Hepatocyte (in vitro differentiated cells): ENCODE measurements at regions not wholly inside any gene's neighbourhood (a gene's known extent, or its start where the extent isn't known, plus 50 kb on each side); places are given as distances from the start of the nearest gene placed in this dataset.

ENCODE experiments used
- EZH2 ChIP-seq: fragments of 200-600 bp; sonication (generic); IDR thresholded peaks from 2 replicates; pipeline ENCODE4 v1.6.1; 2016; ENCODE audit warnings: antibody characterized with exemption, mild to moderate bottlenecking, borderline replicate concordance
- EZH2phosphoT487 ChIP-seq: fragments of 200-600 bp; sonication (generic); IDR thresholded peaks from one replicate; pipeline ENCODE4 v1.6.1; 2018; ENCODE audit warnings: antibody characterized with exemption, mild to moderate bottlenecking, low read depth, moderate library complexity; ENCODE audit not compliant: unreplicated experiment, severe bottlenecking
- TF ChIP-seq, protein P1 (sequence below): fragments of 200-600 bp; sonication (generic); IDR thresholded peaks from 2 replicates; pipeline ENCODE4 v1.5.1; 2016; ENCODE audit warnings: antibody characterized with exemption, mild to moderate bottlenecking; ENCODE audit not compliant: poor library complexity

DNA sequence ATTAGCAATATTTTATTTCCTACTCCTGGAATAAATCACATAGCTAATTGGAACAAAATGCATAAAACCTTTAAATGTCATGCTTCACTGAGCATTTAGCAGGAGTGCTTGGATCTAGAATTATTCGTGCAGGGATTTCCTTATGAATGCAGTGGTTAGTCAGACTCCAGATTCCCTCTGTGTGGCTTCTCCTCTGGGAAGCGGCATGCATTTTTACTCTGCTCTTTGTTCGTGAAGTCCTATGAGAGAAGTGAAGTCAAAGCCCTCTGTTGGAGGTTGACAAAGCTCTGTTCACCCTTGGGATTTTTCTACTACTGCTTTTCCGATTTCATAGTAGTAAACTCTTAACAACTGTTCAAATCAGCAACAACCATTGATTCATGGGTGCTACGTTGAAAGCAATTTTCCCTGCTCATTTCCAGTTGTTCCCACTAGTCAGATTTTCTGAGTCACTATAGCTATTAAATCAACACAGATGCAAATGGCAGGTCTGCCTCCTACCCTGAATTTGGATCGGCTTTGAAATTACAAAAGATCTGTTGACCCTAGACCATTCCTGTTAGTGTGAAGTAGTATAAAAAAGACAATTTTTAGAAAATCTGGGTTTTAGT lies 461.7 kb downstream of the STK39 start:
- TF ChIP-seq, protein P1, sequence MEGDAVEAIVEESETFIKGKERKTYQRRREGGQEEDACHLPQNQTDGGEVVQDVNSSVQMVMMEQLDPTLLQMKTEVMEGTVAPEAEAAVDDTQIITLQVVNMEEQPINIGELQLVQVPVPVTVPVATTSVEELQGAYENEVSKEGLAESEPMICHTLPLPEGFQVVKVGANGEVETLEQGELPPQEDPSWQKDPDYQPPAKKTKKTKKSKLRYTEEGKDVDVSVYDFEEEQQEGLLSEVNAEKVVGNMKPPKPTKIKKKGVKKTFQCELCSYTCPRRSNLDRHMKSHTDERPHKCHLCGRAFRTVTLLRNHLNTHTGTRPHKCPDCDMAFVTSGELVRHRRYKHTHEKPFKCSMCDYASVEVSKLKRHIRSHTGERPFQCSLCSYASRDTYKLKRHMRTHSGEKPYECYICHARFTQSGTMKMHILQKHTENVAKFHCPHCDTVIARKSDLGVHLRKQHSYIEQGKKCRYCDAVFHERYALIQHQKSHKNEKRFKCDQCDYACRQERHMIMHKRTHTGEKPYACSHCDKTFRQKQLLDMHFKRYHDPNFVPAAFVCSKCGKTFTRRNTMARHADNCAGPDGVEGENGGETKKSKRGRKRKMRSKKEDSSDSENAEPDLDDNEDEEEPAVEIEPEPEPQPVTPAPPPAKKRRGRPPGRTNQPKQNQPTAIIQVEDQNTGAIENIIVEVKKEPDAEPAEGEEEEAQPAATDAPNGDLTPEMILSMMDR, result no peak
- TF ChIP-seq EZH2 (no peak), EZH2phosphoT487 (no peak)
